GM19468 (cell line): ENCODE measurements at regions not wholly inside any gene's neighbourhood (a gene's known extent, or its start where the extent isn't known, plus 50 kb on each side); places are given as distances from the start of the nearest gene placed in this dataset.

Experiments used
- ATAC-seq: cut with Tn5 transposase; IDR thresholded peaks from one replicate; pipeline ENCODE4 v1.9.1; 2021; ENCODE audit warnings: mild to moderate bottlenecking, moderate library complexity, moderate number of reproducible peaks; ENCODE audit not compliant: unreplicated experiment; ENCODE audit errors: extremely low read depth

DNA sequence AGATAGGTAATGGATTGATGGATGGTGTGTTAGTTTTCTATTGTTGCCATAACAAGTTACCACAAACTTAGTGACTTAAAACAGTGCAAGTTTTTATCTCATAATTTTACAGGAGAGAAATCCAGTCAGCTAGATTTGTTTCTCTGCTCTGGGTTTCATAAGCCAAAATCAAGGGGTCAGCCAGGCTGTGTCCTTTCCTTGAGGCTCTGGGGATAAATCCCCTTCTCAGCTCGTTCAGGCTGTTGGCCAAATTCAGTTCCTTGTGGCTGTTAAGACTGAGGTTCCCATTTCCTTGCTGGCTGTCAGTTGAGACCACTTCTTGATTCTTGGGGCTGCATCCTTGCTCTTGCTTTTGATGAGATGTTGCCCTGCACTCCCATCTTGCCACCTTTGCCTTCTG lies 204.9 kb upstream of the CDH13 start:
- no peak for ATAC-seq

DNA sequence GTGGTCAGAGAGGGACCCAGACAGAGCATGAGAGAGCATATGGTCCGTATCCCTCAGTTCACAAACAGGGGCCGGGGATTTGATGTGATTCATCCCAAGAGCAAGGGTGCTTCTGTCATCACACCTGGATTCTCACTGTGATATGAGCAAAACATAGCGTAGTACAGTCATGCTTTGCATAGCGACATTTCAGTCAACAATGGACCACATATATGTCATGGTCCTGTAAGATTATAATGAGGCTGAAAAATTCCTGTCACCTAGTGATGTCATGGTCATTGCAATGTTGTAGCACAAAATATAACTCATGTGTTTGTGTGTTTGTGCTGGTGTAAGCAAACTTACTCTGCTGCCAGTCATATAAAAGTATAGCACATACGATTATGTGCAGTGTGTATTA lies 207.4 kb upstream of the CDH13 start:
- no peak for ATAC-seq

DNA sequence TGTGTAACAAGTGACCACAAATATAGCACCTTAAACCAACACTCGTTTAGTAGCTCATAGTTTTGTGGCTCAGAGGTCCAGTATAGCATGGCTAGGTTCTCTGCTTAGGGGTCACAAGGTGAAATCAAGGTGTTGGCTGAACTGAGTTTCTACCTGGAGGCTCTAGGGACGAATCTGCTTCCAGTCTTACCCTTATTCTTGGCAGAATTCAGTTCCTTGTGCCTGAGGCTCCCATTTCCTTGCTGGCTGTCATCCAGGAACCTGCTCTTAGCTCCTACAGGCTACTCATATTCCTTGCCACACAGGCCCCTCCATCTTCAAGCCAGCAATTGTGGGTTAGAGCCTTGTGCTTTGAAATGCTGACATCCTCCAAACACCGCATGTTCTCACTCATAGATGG lies 212.3 kb upstream of the CDH13 start:
- ATAC-seq, result no peak

DNA sequence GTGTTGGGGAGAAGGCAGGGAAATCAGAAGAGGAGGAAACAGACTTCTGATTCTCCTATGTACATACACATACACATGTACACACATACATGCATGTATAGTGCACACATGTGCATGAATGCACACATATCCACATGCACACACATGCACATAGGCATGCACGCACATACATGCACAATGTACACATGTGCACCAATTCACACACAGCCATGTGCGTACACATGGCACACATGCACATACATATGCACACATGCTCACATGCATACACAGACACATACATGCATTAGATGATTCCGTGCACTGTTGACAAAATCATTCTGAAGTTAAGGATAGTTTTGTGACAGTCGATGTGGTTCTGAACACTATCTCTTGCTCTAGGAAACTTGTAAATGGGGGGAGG lies 214.0 kb upstream of the CDH13 start:
- no peak for ATAC-seq

DNA sequence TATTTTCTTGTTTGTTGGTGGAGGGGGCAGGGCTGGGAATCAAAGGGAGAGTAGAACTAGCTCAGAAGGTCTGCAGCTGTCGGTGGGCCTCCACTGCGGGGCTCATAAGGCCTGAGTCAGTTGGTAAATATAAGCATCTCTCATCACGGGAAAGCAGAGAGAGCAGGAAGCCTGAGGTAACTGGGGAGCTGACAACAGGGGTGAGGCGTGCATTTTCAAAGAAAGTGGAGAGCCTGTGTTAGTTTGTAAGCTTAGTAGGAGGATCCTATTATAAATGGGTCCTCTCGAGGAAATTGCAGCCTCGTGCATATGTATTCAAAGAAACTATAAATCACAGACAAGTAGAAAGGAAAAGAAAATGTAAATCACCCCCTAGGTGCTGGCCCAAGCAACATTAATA lies 221.0 kb upstream of the CDH13 start:
- ATAC-seq, result no peak

DNA sequence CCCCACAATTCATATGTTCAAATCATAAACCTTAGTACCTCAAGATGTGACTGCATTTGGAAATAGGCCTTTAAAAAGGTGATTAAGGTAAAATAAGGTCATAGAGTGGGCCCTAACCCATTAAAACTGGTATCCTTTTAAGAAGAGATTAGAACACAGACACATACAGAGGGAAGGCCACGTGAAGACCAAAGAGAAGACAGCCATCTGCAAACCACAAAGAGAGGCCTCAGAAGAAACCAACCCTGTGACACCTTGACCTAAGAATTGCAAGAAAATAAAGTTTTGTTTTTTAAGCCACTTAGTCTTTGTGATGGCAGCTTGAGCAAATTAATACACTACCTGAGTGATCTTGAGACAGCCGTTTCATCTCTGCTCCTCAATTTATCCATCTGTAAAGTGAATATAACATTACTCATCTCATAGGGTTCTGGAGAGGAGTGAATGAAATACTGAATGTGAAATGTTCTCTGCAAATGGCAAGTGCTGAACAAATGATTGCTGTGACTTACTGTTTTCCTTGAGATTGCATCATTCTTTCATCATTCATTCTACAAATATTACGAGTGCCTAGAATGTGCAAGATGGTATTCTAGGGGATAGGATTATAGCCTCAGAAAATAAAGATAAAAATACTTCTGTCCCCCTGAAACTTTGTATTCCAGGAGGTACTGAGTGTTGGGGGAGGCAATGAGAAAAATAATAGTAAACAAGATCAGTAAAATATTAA lies 222.0 kb upstream of the CDH13 start:
- ATAC-seq, result no peak

DNA sequence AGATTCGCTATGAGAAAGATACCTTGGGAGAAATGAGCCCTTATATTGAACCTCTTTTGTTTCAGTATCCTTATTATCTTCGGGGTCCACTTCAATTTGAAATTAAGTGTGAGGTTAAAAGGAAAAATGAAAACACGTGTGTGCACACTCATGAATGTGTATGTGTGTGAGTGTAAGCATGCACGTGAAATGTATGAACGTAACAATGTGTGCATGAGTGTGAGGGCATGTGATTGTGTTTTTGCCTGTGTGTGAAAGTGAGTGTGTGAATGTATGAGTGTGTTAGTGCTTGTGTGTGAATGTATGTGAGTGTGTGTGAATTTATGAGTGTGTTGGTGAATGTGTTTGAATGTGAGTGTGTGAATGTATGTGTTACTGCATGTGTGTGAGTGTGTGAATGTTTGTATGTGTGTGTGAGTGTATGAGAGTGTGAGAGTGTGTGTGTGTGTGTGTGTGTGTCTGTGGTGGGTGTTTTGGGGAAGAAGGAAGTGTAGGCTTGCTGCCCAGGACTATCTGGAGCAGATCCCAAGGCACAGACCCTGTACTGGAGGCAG lies 224.0 kb upstream of the CDH13 start:
- no peak for ATAC-seq

DNA sequence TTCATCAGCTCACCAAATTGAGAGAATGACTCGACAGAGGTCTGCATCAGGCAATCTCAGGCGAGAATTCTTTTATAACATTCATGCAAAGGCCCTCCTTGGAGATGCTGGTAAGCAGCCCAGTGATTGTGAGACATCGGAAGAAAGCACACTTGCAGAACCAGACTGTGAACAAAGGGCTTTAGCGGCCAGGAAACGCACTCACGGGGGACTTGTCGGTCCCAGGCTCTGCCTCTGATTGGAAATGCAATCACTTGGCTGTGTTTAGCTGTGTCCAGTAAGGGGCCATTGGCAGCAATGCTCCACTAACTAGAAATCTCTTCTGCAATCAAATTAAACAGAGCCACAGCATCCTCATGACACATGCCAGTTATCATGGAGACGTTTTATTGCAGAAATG lies 226.7 kb upstream of the CDH13 start:
- ATAC-seq, result no peak

DNA sequence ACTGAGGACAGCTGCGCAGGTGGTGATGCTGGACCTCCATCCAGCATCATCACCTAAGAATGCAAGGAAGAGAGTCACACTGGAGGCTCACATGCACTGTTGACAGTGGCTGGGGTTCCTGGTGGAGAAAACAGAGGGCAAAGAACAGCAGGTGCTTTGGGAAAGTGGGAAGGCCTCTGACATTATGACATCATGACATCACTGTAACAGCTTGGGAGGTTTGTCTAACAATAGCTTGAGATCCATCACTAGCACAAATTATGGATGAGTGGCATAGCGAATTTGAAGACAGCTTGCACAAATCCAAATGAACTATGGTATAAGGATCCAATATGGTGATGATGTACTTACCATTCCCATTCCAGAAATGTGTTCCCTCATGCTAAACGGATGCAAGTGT lies 226.5 kb upstream of the MPHOSPH6 start:
- no peak for ATAC-seq

DNA sequence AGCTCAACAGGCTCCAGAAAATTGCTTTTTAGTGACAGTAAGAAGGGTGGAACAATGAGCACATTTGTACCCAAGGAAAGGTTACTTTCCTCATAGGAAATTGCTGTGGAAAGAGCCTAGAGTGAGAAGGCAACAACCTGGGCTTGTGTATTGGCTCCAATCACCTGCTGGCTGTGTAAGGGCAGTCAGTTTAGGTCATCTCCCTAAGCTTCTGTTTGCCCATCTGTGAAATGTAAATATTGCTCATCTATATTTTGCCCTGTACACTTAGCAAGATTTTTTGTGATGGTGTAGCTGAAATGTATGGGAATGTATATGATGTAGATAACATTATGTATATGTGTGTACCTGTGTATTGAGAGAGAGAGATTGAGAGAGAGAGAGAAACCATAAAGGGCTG lies 225.2 kb upstream of the MPHOSPH6 start:
- no peak for ATAC-seq

DNA sequence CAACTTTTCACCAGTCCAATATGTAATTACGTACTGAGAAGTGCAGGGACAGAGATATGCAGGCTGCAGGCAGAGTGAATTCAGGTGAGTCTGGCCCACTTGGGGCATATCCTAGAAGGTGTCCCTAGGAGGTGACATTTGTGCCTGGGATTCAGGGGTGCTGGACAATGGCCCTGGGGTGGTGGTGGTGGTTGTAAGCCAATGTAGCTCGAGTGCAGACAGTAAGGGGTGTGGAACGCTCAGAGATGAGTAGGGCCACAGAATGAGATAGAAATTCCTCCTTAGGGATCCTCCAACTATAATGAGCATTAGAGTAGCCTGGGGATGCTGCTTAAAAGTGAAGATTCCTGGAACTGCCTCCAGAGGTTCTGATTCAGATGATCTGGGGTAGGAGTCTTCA lies 221.7 kb upstream of the MPHOSPH6 start:
- ATAC-seq, result no peak

DNA sequence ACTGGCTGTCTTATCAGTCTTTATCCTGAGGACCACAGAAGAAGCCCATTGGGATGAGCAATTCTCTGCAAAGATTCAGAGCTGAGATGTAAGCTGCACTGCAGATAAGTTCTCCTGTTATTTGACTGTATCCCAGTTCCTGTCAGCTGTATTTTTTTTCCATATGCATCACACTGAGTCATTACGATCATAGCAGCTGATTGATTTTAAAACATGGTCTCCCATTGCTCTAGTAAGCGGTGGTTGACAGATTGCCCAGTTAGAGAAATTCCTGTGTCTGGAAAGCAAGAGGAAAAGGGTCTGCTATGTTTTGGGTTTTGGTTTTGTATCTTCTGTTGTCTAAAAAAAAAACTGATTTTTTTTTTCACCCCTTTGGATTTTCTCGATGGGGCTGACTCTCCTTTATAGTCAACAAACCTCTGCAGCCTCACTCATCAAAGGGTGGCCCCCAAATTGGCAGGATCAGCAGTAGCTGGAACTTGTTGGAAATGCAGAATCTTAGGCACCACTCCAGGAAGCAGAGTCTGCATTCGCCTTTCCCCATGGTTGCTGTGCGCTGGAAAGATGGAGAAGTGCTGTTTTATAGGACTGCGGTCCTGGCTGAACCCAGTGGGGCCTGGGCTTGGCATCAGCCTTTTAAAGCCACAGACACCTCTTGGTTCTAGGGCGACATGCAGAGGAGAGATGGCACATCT lies 220.1 kb upstream of the MPHOSPH6 start:
- ATAC-seq, result no peak

DNA sequence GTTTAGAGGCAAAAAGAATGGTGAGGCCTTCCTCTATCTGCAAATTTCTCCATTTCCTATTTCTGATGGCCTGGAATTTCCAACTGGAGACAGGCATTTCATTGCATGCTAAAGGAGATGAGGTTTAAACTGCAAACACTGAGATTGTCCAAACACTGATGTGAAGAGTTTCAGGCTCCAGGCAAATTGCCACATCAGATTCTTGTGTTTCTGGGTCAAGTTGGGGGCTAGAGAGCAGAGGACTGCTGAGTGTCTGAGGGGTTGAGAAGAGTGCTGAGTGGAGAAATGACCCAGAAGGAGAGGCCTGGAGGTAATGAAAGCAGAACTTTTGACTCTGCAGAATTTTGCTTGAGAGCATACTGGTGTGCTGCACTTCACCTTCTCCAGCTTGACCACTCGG lies 216.7 kb upstream of the MPHOSPH6 start:
- no peak for ATAC-seq

DNA sequence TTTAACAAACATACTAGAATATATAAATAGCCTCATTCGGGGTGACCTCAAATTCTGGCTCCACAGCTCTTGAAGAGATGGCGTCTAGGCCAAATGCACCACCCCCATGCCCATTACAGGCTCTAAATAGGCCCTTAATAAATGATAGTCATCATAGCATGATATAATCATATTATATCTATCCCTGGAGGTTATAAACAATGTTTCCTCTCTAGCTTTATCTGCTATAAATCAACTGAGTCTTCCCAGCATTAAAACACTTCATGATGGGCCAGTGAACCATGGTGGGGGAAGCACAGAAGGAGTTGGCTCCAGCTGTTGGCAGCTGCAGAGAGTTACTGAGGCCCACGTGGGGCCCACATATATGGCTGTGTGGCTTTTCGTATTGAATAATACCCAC lies 214.9 kb upstream of the MPHOSPH6 start:
- ATAC-seq, result no peak

DNA sequence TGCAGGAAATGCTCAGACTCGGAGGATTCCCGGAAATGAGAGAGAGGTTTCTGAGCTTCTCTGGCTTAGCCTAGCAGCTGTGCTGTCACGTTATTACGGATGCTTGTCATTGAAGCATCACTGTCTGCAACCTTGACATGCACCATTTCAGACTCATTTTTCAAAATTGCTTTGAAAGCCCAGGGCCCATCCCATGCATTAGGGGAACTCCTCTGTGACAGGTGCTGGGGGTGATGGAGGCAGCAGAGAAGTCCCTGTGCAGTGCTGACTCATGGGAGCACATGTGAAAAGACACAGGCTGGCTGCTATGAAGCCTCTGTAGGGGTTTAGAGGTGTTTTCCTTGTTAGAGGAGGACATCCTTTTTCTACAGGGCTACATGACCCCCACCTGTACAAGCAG lies 214.0 kb upstream of the MPHOSPH6 start:
- ATAC-seq, result no peak

DNA sequence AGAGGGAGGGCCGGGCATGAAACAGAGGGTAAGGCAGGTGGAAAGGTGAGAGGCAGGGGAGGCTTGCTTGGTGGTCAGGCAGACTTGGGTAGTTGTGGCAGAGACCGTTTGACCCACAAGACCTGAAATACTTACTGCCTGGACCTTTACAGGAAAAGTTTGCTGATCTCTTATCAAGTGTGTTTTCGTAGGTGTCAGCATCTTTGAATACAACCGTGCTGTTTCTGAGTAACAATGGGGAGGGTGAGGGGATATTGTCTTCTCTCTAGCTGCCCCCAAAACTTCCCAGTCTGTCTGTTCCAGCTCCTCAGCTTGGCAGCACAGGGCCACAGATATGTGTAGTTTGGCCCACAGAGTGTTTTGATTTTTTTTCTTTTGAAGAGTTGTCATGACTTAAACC lies 212.5 kb upstream of the MPHOSPH6 start:
- no peak for ATAC-seq

DNA sequence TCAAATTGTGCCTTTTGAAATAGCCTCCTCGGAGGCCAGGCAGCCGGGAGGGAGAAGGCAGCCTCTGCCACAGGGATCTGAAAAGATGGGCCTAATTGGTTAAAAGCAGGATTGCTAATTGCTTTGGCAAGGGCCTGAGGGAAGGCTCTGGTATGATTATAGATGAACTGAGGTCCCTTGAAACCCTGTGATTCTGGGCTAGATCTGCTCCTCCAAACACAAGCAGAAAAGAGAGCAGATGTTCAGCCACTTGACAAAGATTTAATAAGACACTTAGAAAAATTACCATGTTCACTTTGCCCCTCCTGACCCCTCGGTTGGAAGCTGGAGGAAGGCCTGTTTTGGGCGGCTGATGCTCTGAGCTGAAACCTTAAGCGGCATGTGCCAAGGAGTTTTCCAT lies 209.5 kb upstream of the MPHOSPH6 start:
- no peak for ATAC-seq

DNA sequence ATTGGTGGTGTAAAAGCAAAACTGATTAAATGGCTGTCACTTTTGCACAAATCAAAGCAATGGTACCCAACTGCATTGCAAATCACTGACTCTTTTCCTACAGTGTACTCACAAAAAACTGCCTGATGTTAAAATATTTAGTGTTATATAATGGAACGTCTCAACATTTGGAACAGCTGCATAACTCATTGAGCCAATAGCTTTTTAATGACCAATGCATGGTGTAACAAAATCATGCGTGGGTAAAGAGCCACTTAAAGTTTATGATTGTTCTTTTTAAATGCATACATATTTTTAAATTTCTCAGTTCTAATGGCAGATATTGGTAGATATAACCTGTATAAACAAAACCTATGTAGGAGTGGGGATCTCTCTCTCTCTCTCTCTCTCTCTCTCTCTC lies 204.0 kb upstream of the MPHOSPH6 start:
- no peak for ATAC-seq

DNA sequence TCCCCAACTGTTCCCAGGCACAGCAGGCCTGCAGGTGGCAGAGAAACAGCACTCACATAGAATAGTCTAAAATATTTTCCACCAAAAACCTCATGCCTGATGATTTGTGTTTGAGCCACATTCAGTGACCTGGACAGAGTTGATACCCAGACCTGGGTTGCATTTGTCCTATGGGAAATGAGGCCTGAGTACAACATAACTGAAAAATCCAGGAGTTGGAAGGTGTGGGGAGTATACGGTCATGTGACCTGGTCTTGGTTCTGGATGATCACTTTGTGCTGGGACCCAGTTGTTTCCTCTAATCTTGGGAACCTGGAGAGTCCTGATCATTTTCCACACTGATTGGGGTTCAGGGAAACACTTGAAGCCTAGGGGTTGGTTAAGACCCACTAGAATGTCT lies 200.3 kb upstream of the MPHOSPH6 start:
- ATAC-seq, result no peak

DNA sequence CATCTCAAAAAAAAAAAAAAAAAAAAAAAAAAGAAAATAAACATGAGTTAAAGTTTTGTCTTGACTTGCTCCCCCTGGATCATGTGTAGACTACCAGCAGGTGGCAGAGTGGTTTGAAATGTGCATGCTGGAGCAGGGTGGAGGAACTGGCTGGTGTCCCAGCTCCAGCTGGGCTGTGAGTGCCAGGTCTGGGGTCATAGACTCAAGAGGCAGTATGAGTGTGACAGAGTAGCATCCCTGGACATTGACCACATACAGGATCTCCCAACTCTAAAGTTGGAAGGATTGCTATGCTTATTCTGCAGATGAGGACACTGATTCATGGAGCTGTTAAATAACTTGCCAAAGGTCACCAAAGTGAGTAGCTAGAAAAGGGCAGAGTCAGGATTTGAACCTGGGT lies 198.0 kb upstream of the MPHOSPH6 start:
- ATAC-seq, result no peak

DNA sequence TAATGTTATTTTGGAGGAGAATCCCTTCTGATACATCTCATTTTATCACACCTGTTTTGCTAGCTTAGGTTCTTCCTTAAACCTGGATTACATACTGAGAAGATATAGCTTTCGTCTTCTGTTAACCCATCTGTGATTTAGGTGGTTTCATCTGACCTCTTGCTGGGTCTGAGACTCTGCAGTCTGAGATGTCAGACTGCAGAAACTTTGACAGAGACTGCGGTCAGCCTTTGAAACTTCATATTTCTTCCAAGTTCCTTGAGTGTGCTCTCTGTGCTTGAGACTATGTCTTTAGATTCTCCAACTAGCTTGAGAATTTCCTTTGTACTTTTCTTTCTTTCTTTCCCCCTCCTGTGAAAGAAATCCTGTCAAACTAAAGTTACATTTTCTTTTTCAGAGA lies 196.4 kb upstream of the MPHOSPH6 start:
- ATAC-seq, result no peak

DNA sequence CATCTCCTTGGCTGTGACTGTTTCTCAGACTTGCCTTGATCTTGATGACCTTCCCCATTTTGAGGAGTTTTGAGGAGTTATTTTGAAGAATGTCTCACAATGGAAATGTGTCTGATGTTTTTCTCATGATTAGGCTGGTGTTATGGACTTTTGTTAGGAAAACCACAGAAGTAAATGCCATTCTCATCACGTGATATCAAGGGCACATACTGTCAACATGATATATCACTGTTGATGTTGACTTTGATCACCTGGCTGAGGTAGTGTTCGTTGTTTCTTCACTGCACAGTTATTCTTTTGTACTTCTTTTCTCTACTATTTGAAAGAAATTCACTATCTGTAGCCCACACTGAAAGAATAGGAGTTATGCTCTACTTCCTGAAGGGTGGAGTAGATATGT lies 194.7 kb upstream of the MPHOSPH6 start:
- no peak for ATAC-seq
